HG02970 (cell line): ENCODE measurements at regions not wholly inside any gene's neighbourhood (a gene's known extent, or its start where the extent isn't known, plus 50 kb on each side); places are given as distances from the start of the nearest gene placed in this dataset.
"Not testable (repeated sequence)": the region's sequence is repeated elsewhere in the genome, so short reads cannot be mapped to it uniquely, and the experiment has no call there.

ENCODE experiments used
- ATAC-seq: cut with Tn5 transposase; IDR thresholded peaks from one replicate; pipeline ENCODE4 v1.9.1; 2021; ENCODE audit warnings: mild to moderate bottlenecking, moderate library complexity, moderate number of reproducible peaks; ENCODE audit not compliant: unreplicated experiment, low FRiP score

- no peak for ATAC-seq
Observed at GRCh38 chr5:142259758-142260157, 65.1 kb downstream of the SPRY4 start.

- ATAC-seq = no peak
Observed at GRCh38 chr5:142255831-142256230, 69.0 kb downstream of the SPRY4 start.

- no peak for ATAC-seq
Observed at GRCh38 chr5:142254431-142254830, 70.4 kb downstream of the SPRY4 start.

GRCh38 chr5:142253938-142254337 is 70.9 kb downstream of the SPRY4 start:
- no peak for ATAC-seq

- ATAC-seq = no peak
Observed at GRCh38 chr5:142250119-142250518, 74.7 kb downstream of the SPRY4 start.

- ATAC-seq = no peak
Observed at GRCh38 chr5:142248853-142249462, 75.9 kb downstream of the SPRY4 start.

GRCh38 chr5:142246258-142246657 is 78.6 kb downstream of the SPRY4 start:
- no peak for ATAC-seq

- no peak for ATAC-seq
Observed at GRCh38 chr5:142245786-142246185, 79.0 kb downstream of the SPRY4 start.

- ATAC-seq = no peak
Observed at GRCh38 chr5:142244440-142244839, 80.4 kb downstream of the SPRY4 start.

- no peak for ATAC-seq
Observed at GRCh38 chr5:142242272-142242671, 82.5 kb downstream of the SPRY4 start.

- no peak for ATAC-seq
Observed at GRCh38 chr5:142239394-142240159, 85.2 kb downstream of the SPRY4 start.

- ATAC-seq = no peak
Observed at GRCh38 chr5:142237707-142238106, 87.1 kb downstream of the SPRY4 start.

- ATAC-seq = not testable (repeated sequence)
Observed at GRCh38 chr5:142236673-142237290, 88.0 kb downstream of the SPRY4 start.

GRCh38 chr5:142235870-142236672 is 88.8 kb downstream of the SPRY4 start:
- no peak for ATAC-seq

GRCh38 chr5:142235050-142235797 is 89.6 kb downstream of the SPRY4 start:
- no peak for ATAC-seq

GRCh38 chr5:142233083-142234032 is 91.5 kb downstream of the SPRY4 start:
- ATAC-seq = no peak

- not testable (repeated sequence) for ATAC-seq
Observed at GRCh38 chr5:142230949-142231348, 93.9 kb downstream of the SPRY4 start.

- no peak for ATAC-seq
Observed at GRCh38 chr5:142225141-142225540, 99.7 kb downstream of the SPRY4 start.
